NK-92 (cell line): ENCODE measurements at regions not wholly inside any gene's neighbourhood (a gene's known extent, or its start where the extent isn't known, plus 50 kb on each side); places are given as distances from the start of the nearest gene placed in this dataset.
"Not testable (repeated sequence)": the region's sequence is repeated elsewhere in the genome, so short reads cannot be mapped to it uniquely, and the experiment has no call there.

Experiments
- DNase-seq: peaks from one replicate; lab custom pipeline; 2025; ENCODE audit not compliant: unreplicated experiment; lab: John Stamatoyannopoulos, UW

- DNase-seq, result no peak
These were observed 185.7 kb upstream of the TBL1XR1 start for GRCh38 chr3:177382944-177383343.

- DNase-seq, result no peak
These were observed 187.9 kb upstream of the TBL1XR1 start for GRCh38 chr3:177385186-177385585.

GRCh38 chr3:177385831-177386301 lies 188.6 kb upstream of the TBL1XR1 start:
- DNase-seq, result no peak

- DNase-seq, result no peak
These were observed 190.9 kb upstream of the TBL1XR1 start for GRCh38 chr3:177388209-177388608.

- DNase-seq, result not testable (repeated sequence)
These were observed 197.1 kb upstream of the TBL1XR1 start for GRCh38 chr3:177394231-177395024.

- no peak for DNase-seq
These were observed 199.5 kb upstream of the TBL1XR1 start for GRCh38 chr3:177396733-177397132.

GRCh38 chr3:177401375-177401774 lies 204.1 kb upstream of the TBL1XR1 start:
- no peak for DNase-seq

GRCh38 chr3:177402533-177402932 lies 205.3 kb upstream of the TBL1XR1 start:
- DNase-seq, result no peak

- DNase-seq, result no peak
These were observed 207.9 kb upstream of the TBL1XR1 start for GRCh38 chr3:177405191-177405672.

GRCh38 chr3:177410730-177411129 lies 213.4 kb upstream of the TBL1XR1 start:
- DNase-seq, result no peak

GRCh38 chr3:177411201-177411600 lies 213.9 kb upstream of the TBL1XR1 start:
- DNase-seq, result no peak

- not testable (repeated sequence) for DNase-seq
These were observed 215.4 kb upstream of the TBL1XR1 start for GRCh38 chr3:177412677-177413170.

GRCh38 chr3:177414093-177414492 lies 216.8 kb upstream of the TBL1XR1 start:
- no peak for DNase-seq

GRCh38 chr3:177418787-177419186 lies 221.5 kb upstream of the TBL1XR1 start:
- DNase-seq, result no peak

- DNase-seq, result no peak
These were observed 222.8 kb upstream of the TBL1XR1 start for GRCh38 chr3:177419904-177420601.

- no peak for DNase-seq
These were observed 223.6 kb upstream of the TBL1XR1 start for GRCh38 chr3:177420651-177421480.

GRCh38 chr3:177421481-177421785 lies 224.2 kb upstream of the TBL1XR1 start:
- DNase-seq, result no peak

- DNase-seq, result no peak
These were observed 227.2 kb upstream of the TBL1XR1 start for GRCh38 chr3:177424521-177424920.

GRCh38 chr3:177425042-177425441 lies 227.8 kb upstream of the TBL1XR1 start:
- DNase-seq, result no peak

- DNase-seq, result no peak
These were observed 229.0 kb upstream of the TBL1XR1 start for GRCh38 chr3:177426106-177426877.
